ENCODE measurements at regions not wholly inside any gene's neighbourhood (a gene's known extent, or its start where the extent isn't known, plus 50 kb on each side); places are given as distances from the start of the nearest gene placed in this dataset.
"Not testable (repeated sequence)": the region's sequence is repeated elsewhere in the genome, so short reads cannot be mapped to it uniquely, and the experiment has no call there.

DNA sequence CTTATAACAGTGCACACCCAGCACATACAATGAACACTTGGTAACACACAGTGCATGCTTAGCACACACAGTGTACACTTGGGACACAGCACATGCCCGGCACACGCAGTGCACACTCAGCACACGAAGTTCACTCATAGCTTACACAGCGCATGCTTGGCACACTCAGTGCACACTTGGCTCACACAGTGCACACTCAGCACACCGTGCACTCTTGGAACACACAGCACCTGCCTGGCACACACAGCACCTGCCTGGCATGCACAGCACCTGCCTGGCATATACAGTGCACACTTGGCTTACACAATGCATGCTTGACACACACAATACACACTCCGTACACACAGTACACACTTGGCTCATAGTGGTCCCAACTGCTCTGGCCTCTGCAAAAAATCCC, 128.2 kb downstream of the GALR1 start:
- Mint-ChIP-seq H3K4me3 (ENCODE audit: low read depth) (no peak overlapping the region), H3K36me3 (ENCODE audit: low read depth) (no peaks in the 10 kb centered on the region), H3K4me1 (ENCODE audit: low read depth) (no peaks in the 10 kb centered on the region), H3K9me3 (no peaks in the 10 kb centered on the region), H3K27ac (no peak overlapping the region), H3K27me3 (ENCODE audit: low read depth) (peaks cover 5% of the 10 kb centered on the region)
- DNase-seq (ENCODE audit: low spot score), result no peak
- intact Hi-C loops (cut with micrococcal nuclease), result no loop called here

GRCh38 chr18:77379976-77380509, 130.4 kb downstream of the GALR1 start:
- DNase-seq (ENCODE audit: low spot score), result no peak
- Mint-ChIP-seq H3K4me1 (ENCODE audit: low read depth) (no peaks in the 10 kb centered on the region), H3K27ac (no peak overlapping the region), H3K27me3 (ENCODE audit: low read depth) (peaks cover 14% of the 10 kb centered on the region), H3K9me3 (no peaks in the 10 kb centered on the region), H3K4me3 (ENCODE audit: low read depth) (no peak overlapping the region), H3K36me3 (ENCODE audit: low read depth) (no peaks in the 10 kb centered on the region)
- intact Hi-C loops (cut with micrococcal nuclease), result no loop called here

DNA sequence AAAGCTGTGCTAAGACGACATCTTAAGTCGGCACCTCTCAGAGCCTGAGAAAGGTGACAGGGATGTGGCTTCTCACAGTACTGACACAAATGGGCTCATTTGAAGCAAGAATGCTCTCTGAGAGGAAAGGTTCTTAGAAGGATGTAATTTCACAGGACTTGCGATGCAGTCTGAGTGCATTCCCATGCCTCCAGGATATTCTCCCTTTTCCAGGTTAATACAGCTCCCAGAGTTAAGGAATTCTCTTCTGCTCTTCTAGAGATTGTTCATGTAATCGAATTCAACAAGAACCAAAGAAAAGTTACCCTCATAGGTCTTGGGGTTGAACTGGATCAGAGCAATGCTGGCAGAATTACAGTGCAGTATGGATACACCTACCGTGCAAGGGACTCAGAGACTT, 131.0 kb downstream of the GALR1 start:
- intact Hi-C loops (cut with micrococcal nuclease), result no loop called here
- Mint-ChIP-seq H3K9me3 (no peaks in the 10 kb centered on the region), H3K4me1 (ENCODE audit: low read depth) (no peaks in the 10 kb centered on the region), H3K27me3 (ENCODE audit: low read depth) (peaks cover 17% of the 10 kb centered on the region), H3K36me3 (ENCODE audit: low read depth) (no peaks in the 10 kb centered on the region), H3K27ac (no peak overlapping the region), H3K4me3 (ENCODE audit: low read depth) (no peak overlapping the region)
- no peak for DNase-seq (ENCODE audit: low spot score)

DNA sequence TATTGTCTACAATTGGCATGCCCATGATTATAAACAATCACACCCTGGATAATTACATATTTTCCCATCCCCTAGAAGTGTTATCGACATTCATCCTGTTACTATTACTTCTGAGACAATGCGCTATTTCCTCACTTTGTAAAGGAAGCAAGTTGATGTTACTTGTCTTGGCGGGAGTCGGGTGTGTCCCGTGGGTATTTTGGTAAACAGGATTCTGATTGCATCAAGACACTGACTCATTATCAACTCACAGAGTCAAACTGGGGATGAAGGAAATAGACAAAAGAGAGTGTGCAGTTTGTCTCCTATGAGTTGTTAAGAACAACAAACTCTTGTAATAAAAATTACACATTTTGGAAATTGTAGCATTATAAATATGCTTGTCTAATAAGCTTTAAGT, 142.7 kb downstream of the GALR1 start:
- H3K36me3 Mint-ChIP-seq (ENCODE audit: low read depth), result no peaks in the 10 kb centered on the region
- no peak overlapping the region for H3K4me3 Mint-ChIP-seq (ENCODE audit: low read depth)
- no peak for DNase-seq (ENCODE audit: low spot score)
- H3K9me3 Mint-ChIP-seq, result no peaks in the 10 kb centered on the region
- H3K4me1 Mint-ChIP-seq (ENCODE audit: low read depth), result no peaks in the 10 kb centered on the region
- intact Hi-C loops (cut with micrococcal nuclease), result no loop called here
- H3K27me3 Mint-ChIP-seq (ENCODE audit: low read depth), result peaks cover 2% of the 10 kb centered on the region
- no peak overlapping the region for H3K27ac Mint-ChIP-seq

DNA sequence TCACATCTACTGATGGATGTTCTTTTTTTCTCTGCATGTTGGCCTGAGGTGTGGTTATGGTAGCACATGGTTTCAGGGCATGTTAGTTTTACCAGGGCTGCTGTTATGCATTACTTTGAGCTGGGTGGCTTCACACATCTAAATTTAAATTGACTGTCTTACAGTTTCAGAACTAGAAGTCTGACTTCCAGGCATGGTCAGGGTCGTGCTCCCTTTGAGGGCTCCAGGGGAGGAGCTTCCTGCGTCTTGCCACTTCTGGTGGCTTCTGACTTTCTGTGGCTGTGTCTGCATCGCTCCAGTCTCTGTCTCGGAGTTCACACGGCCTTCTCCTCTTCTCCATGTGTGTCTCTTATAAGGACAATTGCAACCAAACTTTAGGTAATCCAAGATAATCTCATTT, 143.9 kb downstream of the GALR1 start:
- Mint-ChIP-seq H3K27ac (no peak overlapping the region), H3K27me3 (ENCODE audit: low read depth) (no peaks in the 10 kb centered on the region), H3K4me1 (ENCODE audit: low read depth) (no peaks in the 10 kb centered on the region), H3K9me3 (no peaks in the 10 kb centered on the region), H3K4me3 (ENCODE audit: low read depth) (no peak overlapping the region), H3K36me3 (ENCODE audit: low read depth) (no peaks in the 10 kb centered on the region)
- intact Hi-C loops (cut with micrococcal nuclease), result no loop called here
- DNase-seq (ENCODE audit: low spot score), result no peak

- H3K36me3 Mint-ChIP-seq (ENCODE audit: low read depth), result no peaks in the 10 kb centered on the region
- intact Hi-C loops (cut with micrococcal nuclease), result no loop called here
These were observed 146.3 kb downstream of the GALR1 start for GRCh38 chr18:77395953-77396352.

GRCh38 chr18:77397056-77397455, 147.4 kb downstream of the GALR1 start:
- no peaks in the 10 kb centered on the region for H3K9me3 Mint-ChIP-seq
- H3K27me3 Mint-ChIP-seq (ENCODE audit: low read depth), result no peaks in the 10 kb centered on the region
- no peaks in the 10 kb centered on the region for H3K4me1 Mint-ChIP-seq (ENCODE audit: low read depth)
- intact Hi-C loops (cut with micrococcal nuclease), result no loop called here
- no peak for DNase-seq (ENCODE audit: low spot score)
- no peak overlapping the region for H3K4me3 Mint-ChIP-seq (ENCODE audit: low read depth)
- H3K27ac Mint-ChIP-seq, result no peak overlapping the region
- no peaks in the 10 kb centered on the region for H3K36me3 Mint-ChIP-seq (ENCODE audit: low read depth)

More at GRCh38 chr18:77395953-77396352, 146.3 kb downstream of the GALR1 start:
- H3K4me1 Mint-ChIP-seq (ENCODE audit: low read depth), result no peaks in the 10 kb centered on the region
- H3K27ac Mint-ChIP-seq, result no peak overlapping the region
- no peak for DNase-seq (ENCODE audit: low spot score)
- H3K4me3 Mint-ChIP-seq (ENCODE audit: low read depth), result no peak overlapping the region
- no peaks in the 10 kb centered on the region for H3K9me3 Mint-ChIP-seq
- H3K27me3 Mint-ChIP-seq (ENCODE audit: low read depth), result no peaks in the 10 kb centered on the region

DNA sequence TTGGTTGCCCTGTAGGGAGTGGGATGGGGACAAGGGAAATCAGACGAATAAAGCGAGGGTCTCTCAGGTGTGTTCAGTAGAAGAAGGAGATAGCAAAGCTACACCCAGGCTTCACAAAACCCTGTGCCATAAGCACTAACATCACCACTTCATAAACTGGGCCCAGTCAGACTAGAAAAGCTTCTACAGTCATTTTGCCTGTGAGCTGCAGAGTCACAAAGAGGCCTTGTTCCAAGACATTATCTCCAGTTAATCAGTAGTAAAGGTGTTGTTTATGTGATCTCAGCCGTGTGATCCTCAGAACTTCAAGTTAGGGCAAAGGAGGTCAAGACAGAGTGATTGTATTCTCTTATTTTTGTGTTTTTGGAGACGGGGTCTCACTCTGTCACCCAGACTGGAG, 148.0 kb downstream of the GALR1 start:
- H3K27ac Mint-ChIP-seq, result no peak overlapping the region
- no peaks in the 10 kb centered on the region for H3K27me3 Mint-ChIP-seq (ENCODE audit: low read depth)
- H3K9me3 Mint-ChIP-seq, result no peaks in the 10 kb centered on the region
- H3K36me3 Mint-ChIP-seq (ENCODE audit: low read depth), result no peaks in the 10 kb centered on the region
- intact Hi-C loops (cut with micrococcal nuclease), result no loop called here
- H3K4me1 Mint-ChIP-seq (ENCODE audit: low read depth), result no peaks in the 10 kb centered on the region
- DNase-seq (ENCODE audit: low spot score), result no peak
- H3K4me3 Mint-ChIP-seq (ENCODE audit: low read depth), result no peak overlapping the region

GRCh38 chr18:77400561-77400960, 150.9 kb downstream of the GALR1 start:
- Mint-ChIP-seq H3K27ac (no peak overlapping the region), H3K27me3 (ENCODE audit: low read depth) (no peaks in the 10 kb centered on the region), H3K36me3 (ENCODE audit: low read depth) (no peaks in the 10 kb centered on the region), H3K4me1 (ENCODE audit: low read depth) (no peaks in the 10 kb centered on the region), H3K9me3 (no peaks in the 10 kb centered on the region), H3K4me3 (ENCODE audit: low read depth) (no peak overlapping the region)
- no peak for DNase-seq (ENCODE audit: low spot score)
- intact Hi-C loops (cut with micrococcal nuclease), result no loop called here

DNA sequence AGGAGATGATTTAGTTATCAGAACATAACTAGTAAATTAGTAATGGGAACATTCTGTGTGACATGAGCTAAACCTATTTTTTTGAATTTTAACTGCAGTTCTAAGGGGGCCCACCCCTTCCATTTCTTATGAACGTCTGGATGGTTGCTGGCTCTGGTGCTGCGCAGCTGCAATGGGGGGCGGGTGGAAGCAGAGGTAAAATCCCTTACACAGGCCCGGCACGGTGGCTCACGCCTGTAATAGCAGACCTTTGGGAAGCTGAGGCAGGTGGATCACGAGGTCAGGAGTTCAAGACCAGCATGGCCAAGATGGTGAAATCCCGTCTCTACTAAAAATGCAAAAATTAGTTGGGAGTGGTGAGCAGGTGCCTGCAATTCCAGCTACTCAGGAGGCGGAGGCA, 151.5 kb downstream of the GALR1 start:
- intact Hi-C loops (cut with micrococcal nuclease), result no loop called here
- Mint-ChIP-seq H3K27me3 (ENCODE audit: low read depth) (no peaks in the 10 kb centered on the region), H3K9me3 (no peaks in the 10 kb centered on the region), H3K4me3 (ENCODE audit: low read depth) (no peak overlapping the region), H3K36me3 (ENCODE audit: low read depth) (no peaks in the 10 kb centered on the region), H3K4me1 (ENCODE audit: low read depth) (no peaks in the 10 kb centered on the region), H3K27ac (no peak overlapping the region)
- DNase-seq (ENCODE audit: low spot score), result no peak

GRCh38 chr18:77403969-77404535, 154.4 kb downstream of the GALR1 start:
- Mint-ChIP-seq H3K9me3 (no peaks in the 10 kb centered on the region), H3K27me3 (ENCODE audit: low read depth) (no peaks in the 10 kb centered on the region), H3K4me1 (ENCODE audit: low read depth) (no peaks in the 10 kb centered on the region), H3K36me3 (ENCODE audit: low read depth) (no peaks in the 10 kb centered on the region), H3K4me3 (ENCODE audit: low read depth) (no peak overlapping the region), H3K27ac (no peak overlapping the region)
- intact Hi-C loops (cut with micrococcal nuclease), result no loop called here
- no peak for DNase-seq (ENCODE audit: low spot score)

GRCh38 chr18:77405096-77405495, 155.4 kb downstream of the GALR1 start:
- no peaks in the 10 kb centered on the region for H3K4me1 Mint-ChIP-seq (ENCODE audit: low read depth)
- no peaks in the 10 kb centered on the region for H3K36me3 Mint-ChIP-seq (ENCODE audit: low read depth)
- H3K4me3 Mint-ChIP-seq (ENCODE audit: low read depth), result no peak overlapping the region
- no peaks in the 10 kb centered on the region for H3K9me3 Mint-ChIP-seq
- intact Hi-C loops (cut with micrococcal nuclease), result no loop called here
- H3K27me3 Mint-ChIP-seq (ENCODE audit: low read depth), result no peaks in the 10 kb centered on the region
- no peak overlapping the region for H3K27ac Mint-ChIP-seq
- no peak for DNase-seq (ENCODE audit: low spot score)

DNA sequence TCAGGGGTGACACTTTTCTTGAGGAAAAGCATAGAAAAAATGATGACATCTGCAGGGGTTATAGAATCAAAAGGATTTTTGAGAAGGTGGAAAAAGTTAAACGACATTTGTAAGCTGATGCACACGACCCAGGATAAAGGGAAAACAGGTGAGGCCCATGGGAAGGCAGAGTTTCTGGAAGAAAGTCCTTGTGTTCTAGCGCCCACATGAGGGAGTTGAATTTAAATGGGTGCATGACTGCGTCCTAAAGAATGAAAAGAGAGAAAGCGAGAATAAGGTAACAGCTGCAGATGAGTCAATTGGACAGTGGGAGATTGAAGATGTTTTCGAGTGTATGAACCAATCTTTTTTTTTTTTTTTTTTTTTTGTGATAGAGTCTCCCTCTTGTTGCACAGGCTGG, 158.1 kb downstream of the GALR1 start:
- H3K27ac Mint-ChIP-seq, result no peak overlapping the region
- no peak overlapping the region for H3K4me3 Mint-ChIP-seq (ENCODE audit: low read depth)
- H3K36me3 Mint-ChIP-seq (ENCODE audit: low read depth), result no peaks in the 10 kb centered on the region
- H3K9me3 Mint-ChIP-seq, result no peaks in the 10 kb centered on the region
- H3K27me3 Mint-ChIP-seq (ENCODE audit: low read depth), result no peaks in the 10 kb centered on the region
- DNase-seq (ENCODE audit: low spot score), result no peak
- no peaks in the 10 kb centered on the region for H3K4me1 Mint-ChIP-seq (ENCODE audit: low read depth)
- intact Hi-C loops (cut with micrococcal nuclease), result no loop called here

GRCh38 chr18:77421546-77421945, 171.9 kb downstream of the GALR1 start:
- H3K9me3 Mint-ChIP-seq; H3K4me1 Mint-ChIP-seq (ENCODE audit: low read depth); H3K36me3 Mint-ChIP-seq (ENCODE audit: low read depth); intact Hi-C loops (cut with micrococcal nuclease); H3K27me3 Mint-ChIP-seq (ENCODE audit: low read depth); H3K4me3 Mint-ChIP-seq (ENCODE audit: low read depth); H3K27ac Mint-ChIP-seq; DNase-seq (ENCODE audit: low spot score): not testable (repeated sequence)

Data from activated T-helper 2 cell treated with anti-CD3 and anti-CD28 coated beads, Interferon-gamma antibody, Interleukin-2, Interleukin-4, amounts not matched to agents 10 μg/mL and 5 μg/mL and 100 μg/mL, durations not matched to agents 14 hours and 24 hours and 36 hours (primary cell).